Stimulated activated naive CD4-positive, alpha-beta T cell treated with Interleukin-2 at 50 U/mL for 16 hours (primary cell): ENCODE measurements at regions not wholly inside any gene's neighbourhood (a gene's known extent, or its start where the extent isn't known, plus 50 kb on each side); places are given as distances from the start of the nearest gene placed in this dataset.
"Not testable (repeated sequence)": the region's sequence is repeated elsewhere in the genome, so short reads cannot be mapped to it uniquely, and the experiment has no call there.

Experiments
- DNase-seq: peaks from one replicate; lab custom pipeline; 2025; lab: John Stamatoyannopoulos, UW

GRCh38 chr10:80750268-80750667 is 212.6 kb downstream of the SH2D4B start:
- DNase-seq, result no peak

DNA sequence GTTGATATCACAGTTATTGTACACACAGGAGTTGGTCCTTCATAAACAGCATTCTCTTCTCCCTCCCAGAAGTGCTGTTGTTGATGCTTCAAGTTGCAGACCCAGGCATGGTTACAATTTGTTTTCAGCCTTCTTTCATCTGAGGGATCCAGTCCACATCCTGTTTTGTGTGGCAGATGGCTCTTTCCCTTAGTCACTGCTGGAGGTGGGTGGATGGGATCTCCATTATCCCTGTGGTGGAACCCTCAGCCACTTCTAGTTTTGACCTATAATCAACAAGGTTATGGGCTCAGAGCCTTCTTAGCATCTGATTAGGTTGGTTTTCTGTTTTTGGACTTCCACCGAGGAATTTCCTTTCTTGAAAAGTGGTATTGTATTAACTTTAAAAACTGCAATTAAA is 214.2 kb downstream of the SH2D4B start:
- no peak for DNase-seq

GRCh38 chr10:80753612-80754011 is 215.9 kb downstream of the SH2D4B start:
- DNase-seq, result no peak

- DNase-seq, result no peak
These were observed 218.2 kb downstream of the SH2D4B start for GRCh38 chr10:80755893-80756292.

DNA sequence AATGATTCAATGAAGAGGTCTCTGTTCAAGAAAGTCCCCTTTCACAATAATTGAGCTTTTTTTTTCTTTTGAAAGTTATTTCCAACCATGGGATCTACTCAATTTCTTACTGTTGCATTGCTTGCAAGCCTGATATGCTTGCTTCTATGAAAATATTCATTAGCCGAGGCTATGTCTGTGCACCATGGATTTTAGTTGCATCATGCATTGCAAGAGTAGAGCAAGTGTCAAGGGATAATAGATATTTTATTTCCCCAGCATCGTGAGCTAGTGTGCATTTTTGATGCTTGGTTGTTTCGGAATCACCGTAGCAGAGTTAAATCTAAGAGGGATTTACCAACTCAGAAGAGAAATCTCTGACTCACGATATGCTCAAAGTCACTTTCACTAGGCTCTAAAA is 222.0 kb downstream of the SH2D4B start:
- DNase-seq, result no peak

GRCh38 chr10:80760914-80761371 is 223.2 kb downstream of the SH2D4B start:
- DNase-seq, result no peak

GRCh38 chr10:80767963-80768362 is 230.3 kb downstream of the SH2D4B start:
- no peak for DNase-seq

DNA sequence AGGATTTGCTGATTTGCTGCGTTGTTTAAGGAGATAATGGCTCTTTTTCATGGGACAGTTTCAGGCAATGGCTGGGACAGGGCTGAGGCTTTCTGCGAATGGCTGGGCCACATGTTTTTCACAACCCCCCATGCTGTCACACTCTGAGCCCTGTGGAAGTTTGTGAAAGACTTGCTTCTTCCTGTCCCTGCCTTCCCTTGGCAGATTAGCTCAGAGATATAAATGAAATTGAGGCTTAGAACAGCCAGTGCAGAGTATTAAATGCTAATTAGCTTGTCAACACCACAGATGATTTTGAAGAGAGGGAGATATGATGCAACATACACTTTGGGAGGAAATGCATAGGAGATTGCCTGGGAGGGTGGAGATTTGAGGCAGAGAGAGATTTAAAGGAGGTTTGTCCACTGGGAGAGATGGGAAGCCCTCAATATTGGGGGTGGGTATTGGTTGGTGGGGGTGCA is 232.0 kb downstream of the SH2D4B start:
- no peak for DNase-seq

GRCh38 chr10:80770239-80770638 is 232.5 kb downstream of the SH2D4B start:
- no peak for DNase-seq

DNA sequence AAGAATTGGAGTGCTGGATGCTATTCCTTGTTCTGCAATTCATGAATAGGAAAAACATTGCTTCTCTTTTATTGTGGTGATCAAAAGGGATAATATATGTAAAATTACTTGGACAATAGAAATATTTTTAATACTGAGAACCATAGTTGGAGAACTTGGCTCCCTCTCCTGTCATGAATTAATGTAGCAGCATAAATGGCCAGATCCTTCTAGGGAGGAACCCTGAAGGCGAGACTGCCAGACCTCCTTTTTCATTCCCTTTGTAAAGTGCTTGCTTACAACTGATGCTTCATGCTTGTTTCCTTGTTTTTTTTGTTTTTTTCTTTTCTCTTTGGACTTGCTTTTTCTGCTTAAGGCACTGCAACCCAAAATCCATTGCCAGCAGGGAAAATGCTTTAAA is 233.6 kb downstream of the SH2D4B start:
- DNase-seq, result no peak

GRCh38 chr10:80771902-80772555 is 234.3 kb downstream of the SH2D4B start:
- DNase-seq, result no peak

- DNase-seq, result no peak
These were observed 234.9 kb downstream of the SH2D4B start for GRCh38 chr10:80772596-80772995.

- DNase-seq, result no peak
These were observed 247.0 kb downstream of the SH2D4B start for GRCh38 chr10:80784695-80785094.

- no peak for DNase-seq
These were observed 248.6 kb downstream of the SH2D4B start for GRCh38 chr10:80786322-80786721.

- DNase-seq, result no peak
These were observed 250.2 kb downstream of the SH2D4B start for GRCh38 chr10:80787952-80788351.

DNA sequence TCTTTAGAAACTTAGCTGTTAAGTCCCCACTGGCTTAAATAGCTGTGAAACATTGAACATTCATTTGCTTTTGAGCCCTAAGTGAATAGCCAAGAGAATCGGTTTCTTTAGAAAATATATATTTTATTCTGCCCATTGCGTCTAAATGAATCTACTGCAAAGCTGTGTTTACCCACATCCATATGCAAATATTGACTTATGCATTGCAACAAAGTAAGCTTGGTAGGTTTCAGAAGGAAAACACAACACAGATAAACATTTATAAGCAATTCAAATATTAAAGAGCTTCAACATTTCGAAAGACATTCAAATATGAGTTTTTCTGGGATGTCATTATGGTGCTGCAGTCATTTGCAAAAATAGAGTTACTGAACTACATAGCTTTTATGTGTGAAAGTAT is 257.3 kb downstream of the SH2D4B start:
- DNase-seq, result no peak

DNA sequence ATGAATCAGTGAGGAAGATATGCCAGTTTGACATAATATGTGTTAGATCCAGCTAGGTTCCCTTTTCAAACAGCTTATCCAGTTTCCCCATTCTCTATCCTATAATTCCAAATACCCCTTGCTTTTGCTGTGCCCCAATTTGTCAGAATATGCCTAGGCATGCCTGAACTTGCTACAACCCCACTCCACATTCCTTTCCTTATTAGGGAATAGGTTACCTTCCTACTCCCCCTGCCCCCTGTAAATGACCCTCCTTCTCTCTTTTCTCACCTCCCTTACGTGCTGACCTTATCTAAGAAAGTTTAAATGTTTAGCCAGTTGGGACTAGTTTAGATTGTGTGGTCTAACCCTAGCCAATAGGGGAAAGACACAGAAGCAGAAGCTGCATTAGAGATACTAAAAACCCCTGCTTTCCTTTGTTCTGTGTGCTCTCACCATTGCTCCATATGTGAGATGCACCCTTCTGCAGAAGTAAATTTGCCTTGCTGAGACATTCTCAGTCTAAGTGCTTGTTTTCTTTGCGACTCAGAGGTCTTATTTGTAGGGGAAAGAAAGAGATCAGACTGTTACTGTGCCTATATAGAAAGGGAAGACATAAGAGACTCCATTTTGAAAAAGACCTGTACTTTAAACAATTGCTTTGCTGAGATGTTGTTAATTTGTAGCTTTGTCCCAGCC is 267.8 kb downstream of the SH2D4B start:
- DNase-seq, result no peak

DNA sequence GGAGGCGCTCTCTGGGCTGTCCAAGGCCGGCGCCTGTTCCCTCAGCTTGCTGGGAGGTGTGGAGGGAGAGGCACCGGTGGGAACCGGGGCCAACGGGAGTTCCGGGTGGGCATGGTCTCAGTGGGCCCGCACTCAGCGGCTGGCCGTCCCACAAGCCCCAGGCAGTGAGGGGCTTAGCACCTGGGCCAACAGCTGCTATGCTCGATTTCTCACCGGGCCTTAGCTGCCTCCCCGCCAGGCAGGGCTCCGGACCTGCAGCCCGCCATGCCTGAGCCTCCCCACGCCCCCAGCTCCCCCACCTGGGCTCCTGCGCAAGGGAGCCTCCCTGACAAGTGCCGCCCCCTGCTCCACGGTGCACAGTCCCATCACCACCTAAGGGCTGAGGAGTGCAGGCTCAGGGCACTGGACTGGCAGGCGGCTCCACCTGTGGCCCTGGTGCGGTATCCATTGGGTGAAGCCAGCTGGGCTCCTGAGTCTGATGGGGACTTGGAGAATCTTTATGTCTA is 276.5 kb downstream of the SH2D4B start:
- DNase-seq, result no peak

DNA sequence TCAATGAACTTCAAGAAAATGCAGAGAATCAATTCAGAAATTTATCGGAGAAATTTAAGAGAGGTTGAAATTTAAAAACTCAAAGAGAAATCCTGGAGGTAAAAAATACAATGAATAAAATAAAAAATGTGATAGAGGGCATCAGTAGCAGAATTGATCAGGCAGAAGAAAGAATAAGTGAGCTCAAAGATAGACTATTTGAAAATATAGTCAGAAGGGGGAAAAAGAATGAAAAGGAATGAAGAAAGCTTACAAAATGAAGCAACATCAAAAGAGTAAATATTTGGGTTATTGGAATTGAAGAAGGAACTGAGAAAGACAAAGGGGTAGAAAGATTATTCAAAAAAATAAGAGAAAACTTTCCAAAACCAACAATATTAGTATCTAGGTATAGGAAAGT is 291.4 kb downstream of the SH2D4B start:
- no peak for DNase-seq

GRCh38 chr10:80829562-80829961 is 291.9 kb downstream of the SH2D4B start:
- DNase-seq, result no peak

- not testable (repeated sequence) for DNase-seq
These were observed 295.0 kb downstream of the SH2D4B start for GRCh38 chr10:80832693-80833092.

DNA sequence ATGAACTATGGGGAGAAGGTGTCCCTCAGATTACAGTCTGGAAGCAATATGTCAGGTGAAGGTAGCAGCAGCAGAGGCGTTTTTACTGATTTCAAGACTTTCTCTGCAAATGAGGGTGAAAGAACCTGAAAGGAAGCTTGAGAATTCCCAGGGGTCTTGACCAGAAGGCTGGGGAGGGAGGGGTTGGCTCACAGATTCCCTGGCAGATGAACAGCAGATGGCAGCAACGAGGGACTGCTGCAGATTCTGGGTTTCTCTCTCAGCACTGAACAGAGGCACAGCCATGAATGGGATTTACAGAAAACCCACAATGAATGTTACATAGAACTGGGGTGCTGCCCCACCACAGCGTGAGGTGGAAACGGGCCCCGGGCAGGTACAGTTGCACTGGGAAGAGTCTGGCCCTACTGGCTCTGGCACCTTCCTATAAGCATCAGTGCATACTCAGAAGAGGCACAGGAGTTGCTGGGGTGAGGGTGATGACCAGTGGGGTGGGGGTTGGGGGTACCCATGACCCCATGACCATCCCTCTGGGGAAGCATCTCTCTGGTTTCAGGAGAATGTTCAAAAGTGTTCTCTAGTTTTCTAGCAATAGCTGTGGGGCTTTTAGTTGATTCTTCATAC is 317.8 kb downstream of the SH2D4B start:
- DNase-seq, result no peak

DNA sequence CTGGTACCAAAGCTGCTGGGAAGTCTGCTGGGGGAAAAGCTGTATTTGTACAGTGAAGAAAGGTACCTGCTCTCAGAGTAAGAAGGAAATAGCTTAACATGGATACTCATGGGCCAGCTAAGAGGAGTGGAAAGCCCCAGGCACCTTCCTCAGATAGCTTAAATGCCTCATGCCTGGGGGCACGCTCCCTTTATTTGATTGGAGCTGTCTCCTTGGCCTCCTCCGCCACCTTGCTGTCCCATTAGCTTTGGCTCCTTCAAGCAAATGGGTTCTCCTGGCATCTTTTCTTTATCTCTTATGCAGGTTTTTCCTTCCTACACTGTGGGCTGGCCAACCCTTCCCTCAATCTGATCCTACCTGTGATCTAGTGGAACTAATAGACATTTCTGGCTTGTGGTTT is 318.5 kb downstream of the SH2D4B start:
- no peak for DNase-seq
